Activated B cell treated with CpG ODN at 0.5 μM for 24 hours (primary cell): ENCODE measurements at regions not wholly inside any gene's neighbourhood (a gene's known extent, or its start where the extent isn't known, plus 50 kb on each side); places are given as distances from the start of the nearest gene placed in this dataset.

Experiments used
- ATAC-seq: fragments of 200-7000 bp; cut with Tn5 transposase; one replicate; pipeline ENCODE4 v1.10.0; 2021; ENCODE audit warnings: low read depth, mild to moderate bottlenecking, moderate library complexity
- CTCF ChIA-PET: fragments of 350-600 bp; sonication (Branson Sonifier 250); formaldehyde crosslinking; loops from one replicate; lab custom pipeline; 2021; ENCODE audit warnings: antibody characterized with exemption; lab: Charles Lee
- POLR2A ChIA-PET: fragments of 350-600 bp; sonication (Branson Sonifier 250); formaldehyde crosslinking; loops from one replicate; lab custom pipeline; 2021; ENCODE audit warnings: antibody characterized with exemption; lab: Charles Lee
- DNase-seq: peaks from one replicate; pipeline ENCODE4 v3.0.0; 2022
- H3K27ac Mint-ChIP-seq: one replicate; pipeline ENCODE4 v1.8.0; 2020; ENCODE audit warnings: mixed read lengths
- H3K27me3 Mint-ChIP-seq: one replicate; pipeline ENCODE4 v1.8.0; 2021; ENCODE audit warnings: mixed read lengths
- H3K36me3 Mint-ChIP-seq: one replicate; pipeline ENCODE4 v1.8.0; 2021; ENCODE audit warnings: low read depth, mixed read lengths
- H3K4me1 Mint-ChIP-seq: one replicate; pipeline ENCODE4 v1.8.0; 2021; ENCODE audit warnings: mixed read lengths
- H3K4me3 Mint-ChIP-seq: one replicate; pipeline ENCODE4 v1.8.0; 2020; ENCODE audit warnings: mild to moderate bottlenecking, mixed read lengths
- H3K9me3 Mint-ChIP-seq: one replicate; pipeline ENCODE4 v1.8.0; 2020; ENCODE audit warnings: mixed read lengths
- intact Hi-C: fragments of 100-400 bp; cut with micrococcal nuclease; formaldehyde crosslinking; loops from one replicate; pipeline ENCODE4 v1.15.1; 2024
- TF ChIP-seq, protein P1 (sequence below): fragments of 200-600 bp; IDR thresholded peaks from one replicate; pipeline ENCODE4 v1.8.0; 2022; ENCODE audit warnings: antibody characterized with exemption, mild to moderate bottlenecking

GRCh38 chr21:38652396-38652795 is 153.3 kb upstream of the ETS2 start:
- H3K36me3 Mint-ChIP-seq: no peaks in the 10 kb centered on the region
- intact Hi-C loops: no loop called here
- no peaks in the 10 kb centered on the region for H3K4me1 Mint-ChIP-seq
- ChIA-PET CTCF (no interaction called here), POLR2A (no interaction called here)
- TF ChIP-seq, protein P1, sequence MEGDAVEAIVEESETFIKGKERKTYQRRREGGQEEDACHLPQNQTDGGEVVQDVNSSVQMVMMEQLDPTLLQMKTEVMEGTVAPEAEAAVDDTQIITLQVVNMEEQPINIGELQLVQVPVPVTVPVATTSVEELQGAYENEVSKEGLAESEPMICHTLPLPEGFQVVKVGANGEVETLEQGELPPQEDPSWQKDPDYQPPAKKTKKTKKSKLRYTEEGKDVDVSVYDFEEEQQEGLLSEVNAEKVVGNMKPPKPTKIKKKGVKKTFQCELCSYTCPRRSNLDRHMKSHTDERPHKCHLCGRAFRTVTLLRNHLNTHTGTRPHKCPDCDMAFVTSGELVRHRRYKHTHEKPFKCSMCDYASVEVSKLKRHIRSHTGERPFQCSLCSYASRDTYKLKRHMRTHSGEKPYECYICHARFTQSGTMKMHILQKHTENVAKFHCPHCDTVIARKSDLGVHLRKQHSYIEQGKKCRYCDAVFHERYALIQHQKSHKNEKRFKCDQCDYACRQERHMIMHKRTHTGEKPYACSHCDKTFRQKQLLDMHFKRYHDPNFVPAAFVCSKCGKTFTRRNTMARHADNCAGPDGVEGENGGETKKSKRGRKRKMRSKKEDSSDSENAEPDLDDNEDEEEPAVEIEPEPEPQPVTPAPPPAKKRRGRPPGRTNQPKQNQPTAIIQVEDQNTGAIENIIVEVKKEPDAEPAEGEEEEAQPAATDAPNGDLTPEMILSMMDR: no peak
- no peak for ATAC-seq
- no peaks in the 10 kb centered on the region for H3K9me3 Mint-ChIP-seq
- no peak overlapping the region for H3K27ac Mint-ChIP-seq
- no peak overlapping the region for H3K4me3 Mint-ChIP-seq
- no peak for DNase-seq
- peaks cover 9% of the 10 kb centered on the region for H3K27me3 Mint-ChIP-seq

DNA sequence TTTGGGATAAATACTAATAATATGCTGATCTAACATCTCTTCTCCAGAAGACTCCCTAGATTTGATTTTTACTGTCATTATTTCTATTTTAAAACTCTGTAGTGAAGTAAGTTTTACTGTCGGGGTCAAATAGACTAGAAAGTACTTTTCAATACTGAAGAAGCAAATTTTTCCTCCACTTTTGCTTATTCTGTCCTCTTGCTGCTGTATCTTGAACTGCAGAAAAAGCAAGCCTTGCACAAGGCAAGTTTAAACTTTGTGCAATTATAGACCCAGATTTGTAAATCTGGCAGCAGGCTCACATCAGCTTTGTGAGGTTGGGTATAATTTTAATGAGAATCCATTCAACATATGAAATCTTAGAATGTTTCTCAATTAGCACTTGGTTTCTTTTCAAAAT is 151.1 kb upstream of the ETS2 start:
- ChIA-PET CTCF (no interaction called here), POLR2A (no interaction called here)
- Mint-ChIP-seq H3K9me3 (no peaks in the 10 kb centered on the region), H3K4me3 (no peak overlapping the region), H3K36me3 (no peaks in the 10 kb centered on the region), H3K27me3 (peaks cover 21% of the 10 kb centered on the region), H3K4me1 (peaks cover 3% of the 10 kb centered on the region), H3K27ac (no peak overlapping the region)
- TF ChIP-seq, protein P1: no peak
- ATAC-seq (no peak), DNase-seq (no peak)
- intact Hi-C loops: no loop called here

GRCh38 chr21:38658511-38658910 is 147.2 kb upstream of the ETS2 start:
- Mint-ChIP-seq H3K27ac (no peak overlapping the region), H3K36me3 (no peaks in the 10 kb centered on the region), H3K4me3 (no peak overlapping the region), H3K4me1 (peaks cover 17% of the 10 kb centered on the region), H3K27me3 (peaks cover 39% of the 10 kb centered on the region), H3K9me3 (no peaks in the 10 kb centered on the region)
- POLR2A ChIA-PET: no interaction called here
- DNase-seq (no peak), ATAC-seq (no peak)
- TF ChIP-seq, protein P1: no peak
- CTCF ChIA-PET: no interaction called here
- intact Hi-C loops: no loop called here

- no peaks in the 10 kb centered on the region for H3K9me3 Mint-ChIP-seq
- H3K27me3 Mint-ChIP-seq: peaks cover 43% of the 10 kb centered on the region
- no peak overlapping the region for H3K27ac Mint-ChIP-seq
- peaks cover 17% of the 10 kb centered on the region for H3K4me1 Mint-ChIP-seq
- no peak for DNase-seq
- ATAC-seq: no peak
- peak overlapping the region; percentile 28 for H3K4me3 Mint-ChIP-seq
- ChIA-PET POLR2A (no interaction called here), CTCF (no interaction called here)
- TF ChIP-seq, protein P1: no peak
- intact Hi-C loops: no loop called here
- no peaks in the 10 kb centered on the region for H3K36me3 Mint-ChIP-seq
These were observed 145.8 kb upstream of the ETS2 start for GRCh38 chr21:38659936-38660332.

DNA sequence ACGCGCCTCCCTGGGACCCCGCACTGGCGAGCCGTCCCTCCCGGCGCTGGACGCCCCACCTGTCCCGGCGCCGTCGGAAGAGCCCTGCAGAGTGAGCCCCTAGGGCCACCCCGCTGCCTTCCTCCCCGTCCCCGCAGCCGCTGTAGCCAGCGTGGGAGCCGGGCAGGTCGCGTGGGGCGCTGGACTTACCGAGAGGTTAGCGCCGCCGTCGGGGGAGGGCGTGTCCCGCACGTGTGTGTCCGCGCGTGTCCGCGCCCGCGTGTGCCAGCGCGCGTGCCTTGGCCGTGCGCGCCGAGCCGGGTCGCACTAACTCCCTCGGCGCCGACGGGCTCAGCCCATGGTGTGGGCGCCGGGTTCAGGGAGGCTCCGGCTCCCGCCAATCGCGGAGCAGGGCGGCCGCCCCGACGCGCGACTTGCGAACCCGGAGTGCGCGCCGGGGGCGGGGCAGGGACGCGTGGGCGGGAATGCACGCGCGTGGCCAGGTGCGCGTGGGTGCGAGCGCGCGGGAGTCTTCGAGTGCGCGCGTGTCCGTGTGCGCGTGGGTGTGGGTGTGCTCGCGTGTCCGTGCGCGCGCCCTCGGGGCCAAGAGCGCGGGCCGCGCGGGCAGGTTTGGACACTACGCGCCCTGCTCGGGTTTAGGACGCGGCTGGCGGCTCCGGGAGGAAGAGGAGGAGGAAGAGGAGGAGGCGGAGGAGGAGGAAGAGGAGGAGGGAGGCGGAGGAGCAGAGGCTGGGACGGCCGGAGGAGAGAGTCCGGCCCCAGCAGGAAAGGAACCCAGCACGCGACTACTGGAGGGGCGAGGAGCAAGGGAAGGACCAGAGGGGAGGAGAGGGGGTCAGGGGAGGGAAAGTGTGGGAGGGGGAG is 145.2 kb upstream of the ETS2 start:
- no peak for DNase-seq
- no peak overlapping the region for H3K27ac Mint-ChIP-seq
- CTCF ChIA-PET: no interaction called here
- TF ChIP-seq, protein P1: no peak
- H3K36me3 Mint-ChIP-seq: no peaks in the 10 kb centered on the region
- peaks cover 17% of the 10 kb centered on the region for H3K4me1 Mint-ChIP-seq
- H3K27me3 Mint-ChIP-seq: peaks cover 37% of the 10 kb centered on the region
- intact Hi-C loops: no loop called here
- H3K4me3 Mint-ChIP-seq: peak overlapping the region; percentile 67
- ATAC-seq: no peak
- POLR2A ChIA-PET: no interaction called here
- H3K9me3 Mint-ChIP-seq: no peaks in the 10 kb centered on the region
